Upper lobe of left lung (tissue), 4 donors: ENCODE measurements at regions not wholly inside any gene's neighbourhood (a gene's known extent, or its start where the extent isn't known, plus 50 kb on each side); places are given as distances from the start of the nearest gene placed in this dataset.

Source experiments
- POLR2AphosphoS5 ChIP-seq, 2 donors: sonication (generic); formaldehyde crosslinking; IDR thresholded peaks; one replicate each; pipeline ENCODE4 v1.5.1; 2017; ENCODE audit warnings: antibody characterized with exemption in 2 of 2
- TF ChIP-seq, protein P1 (sequence below), 6 experiments: fragments of 450-650 bp in 4 of 6; fragments of 200-600 bp in 2 of 6; sonication (generic) in 2 of 6; IDR thresholded peaks; one replicate each; pipeline ENCODE4 v1.5.1; 2016 to 2019; ENCODE audit warnings: antibody characterized with exemption in 6 of 6

DNA sequence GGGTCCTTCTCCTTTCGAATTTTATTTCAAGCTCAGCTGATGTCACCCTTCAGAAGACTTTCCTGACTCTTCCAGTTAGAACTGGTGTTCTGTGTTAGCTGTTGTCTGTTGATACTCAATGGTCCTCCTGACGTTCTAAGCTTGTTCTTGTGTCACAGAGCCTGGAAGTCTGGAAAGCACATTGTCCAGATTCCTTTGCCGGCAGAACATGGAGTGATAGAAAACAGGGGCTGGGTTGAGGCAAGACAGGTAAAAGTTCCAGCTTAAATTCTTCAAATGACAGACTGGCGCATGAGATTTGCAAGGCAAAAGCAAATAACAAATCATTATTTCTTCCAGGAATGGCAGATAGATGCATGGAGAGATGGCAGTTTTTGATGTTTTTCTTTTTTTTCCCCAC is 102.0 kb upstream of the CLSTN2 start:
- TF ChIP-seq, protein P1, sequence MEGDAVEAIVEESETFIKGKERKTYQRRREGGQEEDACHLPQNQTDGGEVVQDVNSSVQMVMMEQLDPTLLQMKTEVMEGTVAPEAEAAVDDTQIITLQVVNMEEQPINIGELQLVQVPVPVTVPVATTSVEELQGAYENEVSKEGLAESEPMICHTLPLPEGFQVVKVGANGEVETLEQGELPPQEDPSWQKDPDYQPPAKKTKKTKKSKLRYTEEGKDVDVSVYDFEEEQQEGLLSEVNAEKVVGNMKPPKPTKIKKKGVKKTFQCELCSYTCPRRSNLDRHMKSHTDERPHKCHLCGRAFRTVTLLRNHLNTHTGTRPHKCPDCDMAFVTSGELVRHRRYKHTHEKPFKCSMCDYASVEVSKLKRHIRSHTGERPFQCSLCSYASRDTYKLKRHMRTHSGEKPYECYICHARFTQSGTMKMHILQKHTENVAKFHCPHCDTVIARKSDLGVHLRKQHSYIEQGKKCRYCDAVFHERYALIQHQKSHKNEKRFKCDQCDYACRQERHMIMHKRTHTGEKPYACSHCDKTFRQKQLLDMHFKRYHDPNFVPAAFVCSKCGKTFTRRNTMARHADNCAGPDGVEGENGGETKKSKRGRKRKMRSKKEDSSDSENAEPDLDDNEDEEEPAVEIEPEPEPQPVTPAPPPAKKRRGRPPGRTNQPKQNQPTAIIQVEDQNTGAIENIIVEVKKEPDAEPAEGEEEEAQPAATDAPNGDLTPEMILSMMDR (IDR thresholded peaks at IDR 0.05), result no peak
- no peak for TF ChIP-seq POLR2AphosphoS5 (IDR thresholded peaks at IDR 0.05)
